T-helper 17 cell (primary cell): ENCODE measurements at regions not wholly inside any gene's neighbourhood (a gene's known extent, or its start where the extent isn't known, plus 50 kb on each side); places are given as distances from the start of the nearest gene placed in this dataset.
A peak's percentile ranks its signal among the peaks of the same experiment; 100 is the strongest.

ENCODE experiments used
- ATAC-seq: fragments of 150-1000 bp; cut with Tn5 transposase; 2 replicates; pipeline ENCODE4 v1.10.0; 2021; ENCODE audit warnings: mild to moderate bottlenecking, moderate library complexity
- DNase-seq, 3 donors: peaks; one replicate each; pipeline versions ENCODE4 v3.0.0 to v3.0.0-alpha.2; 2020 to 2021
- H3K9me3 ChIP-seq: one replicate; pipeline ENCODE4 v1.7.0; 2013; ENCODE audit warnings: low read length, mild to moderate bottlenecking; ENCODE audit not compliant: control insufficient read depth, poor library complexity, severe bottlenecking
- H3K27ac Mint-ChIP-seq: one replicate; pipeline ENCODE4 v1.8.0; 2022; ENCODE audit warnings: mild to moderate bottlenecking, moderate library complexity, mixed read lengths
- H3K27me3 Mint-ChIP-seq: one replicate; pipeline ENCODE4 v1.8.0; 2022; ENCODE audit warnings: mixed read lengths
- H3K36me3 Mint-ChIP-seq: one replicate; pipeline ENCODE4 v1.8.0; 2022; ENCODE audit warnings: low read depth, mixed read lengths
- H3K4me1 Mint-ChIP-seq: one replicate; pipeline ENCODE4 v1.8.0; 2022; ENCODE audit warnings: mild to moderate bottlenecking, mixed read lengths
- H3K4me3 Mint-ChIP-seq: one replicate; pipeline ENCODE4 v1.8.0; 2022; ENCODE audit warnings: mild to moderate bottlenecking, moderate library complexity, mixed read lengths

DNA sequence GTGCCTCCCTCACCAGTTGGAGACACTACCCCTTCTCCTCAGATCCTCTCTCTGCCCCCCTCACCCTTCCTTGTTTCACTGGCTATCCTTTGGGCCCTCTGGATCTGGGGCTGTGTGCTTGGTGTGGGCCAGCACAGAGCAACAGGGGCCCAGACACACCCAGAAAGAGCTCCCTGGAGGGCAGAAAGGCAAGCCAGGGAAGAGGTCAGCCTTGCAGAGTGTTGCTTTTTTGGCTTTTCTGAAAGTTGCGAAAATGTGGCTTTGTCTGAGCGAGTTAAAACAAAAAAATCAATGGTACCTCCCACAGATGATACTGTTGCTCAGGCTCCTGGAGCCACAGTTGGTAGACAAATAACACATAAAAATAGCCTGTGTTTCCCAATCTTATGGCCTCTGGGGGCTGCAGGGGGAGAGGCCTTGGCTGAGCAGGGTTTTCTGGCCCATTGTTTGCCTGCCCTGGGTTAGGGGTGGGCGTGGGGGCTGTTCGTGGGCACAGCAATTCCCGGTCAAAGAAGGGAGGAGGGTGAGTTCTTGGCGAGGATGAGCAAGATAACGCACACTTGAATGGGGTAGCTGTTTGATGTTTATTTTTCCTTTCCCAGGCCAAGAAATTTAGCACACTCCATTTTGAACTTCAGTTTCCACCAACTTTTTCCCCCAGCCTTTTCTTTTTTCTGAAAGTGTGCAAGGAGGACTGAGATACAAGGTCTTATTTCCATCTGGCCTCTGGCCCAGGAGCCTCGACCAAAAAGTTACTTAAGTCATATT lies 167.0 kb upstream of the HAAO start:
- no peaks in the 10 kb centered on the region for H3K9me3 ChIP-seq
- Mint-ChIP-seq H3K4me3 (no peak overlapping the region), H3K4me1 (peaks cover 5% of the 10 kb centered on the region), H3K27me3 (peaks cover 34% of the 10 kb centered on the region), H3K36me3 (peaks cover 2% of the 10 kb centered on the region), H3K27ac (no peak overlapping the region)
- ATAC-seq, result no peak
- no peak for DNase-seq

DNA sequence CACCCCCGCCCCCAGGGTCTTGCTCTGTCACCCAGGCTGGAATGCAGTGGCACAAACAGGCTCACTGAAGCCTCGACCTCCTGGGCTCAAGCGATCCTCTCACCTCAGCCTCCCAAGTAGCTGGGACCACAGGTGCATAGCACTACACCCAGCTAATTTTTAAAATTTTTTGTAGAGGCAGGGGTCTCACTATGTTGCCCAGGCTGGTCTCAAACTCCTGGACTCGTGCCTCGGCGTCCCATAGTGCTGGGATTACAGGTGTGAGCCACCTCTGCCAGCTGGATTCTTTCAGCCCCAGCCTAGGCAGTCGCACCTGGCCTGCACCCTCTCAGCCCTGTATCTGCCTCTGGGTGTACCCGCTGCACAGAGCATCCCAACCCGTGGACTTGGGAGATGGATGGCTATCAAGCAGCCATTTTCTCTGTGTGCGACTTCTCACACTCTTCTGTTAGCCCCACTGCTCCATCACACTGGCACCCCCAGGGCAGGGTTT lies 166.4 kb upstream of the HAAO start:
- no peak for ATAC-seq
- H3K4me3 Mint-ChIP-seq, result no peak overlapping the region
- H3K36me3 Mint-ChIP-seq, result peaks cover 2% of the 10 kb centered on the region
- H3K4me1 Mint-ChIP-seq, result peaks cover 5% of the 10 kb centered on the region
- peaks cover 34% of the 10 kb centered on the region for H3K27me3 Mint-ChIP-seq
- H3K27ac Mint-ChIP-seq, result no peak overlapping the region
- no peak for DNase-seq
- H3K9me3 ChIP-seq, result no peaks in the 10 kb centered on the region

DNA sequence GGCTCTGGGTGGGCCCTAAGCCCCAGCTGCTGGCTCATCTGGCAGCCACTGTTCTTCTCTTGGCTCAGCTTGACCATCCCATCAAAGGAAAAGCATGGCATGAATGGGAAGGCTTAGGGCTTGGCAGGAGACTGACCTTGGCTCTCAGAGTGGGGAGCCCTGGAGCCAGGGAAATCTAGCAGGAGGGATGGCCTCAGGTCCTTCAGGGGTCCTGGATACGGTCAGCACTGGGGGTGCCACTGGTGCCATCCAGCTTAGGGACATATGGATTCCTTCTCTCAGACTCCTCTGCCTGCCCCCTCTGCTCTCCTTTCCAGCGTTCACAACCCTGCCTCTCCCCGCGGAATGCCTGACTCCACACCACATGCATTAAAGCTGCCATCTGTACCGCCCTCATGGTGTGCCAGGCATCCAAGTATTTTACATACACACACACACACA lies 165.5 kb upstream of the HAAO start:
- Mint-ChIP-seq H3K4me3 (no peak overlapping the region), H3K27ac (no peak overlapping the region), H3K27me3 (peaks cover 30% of the 10 kb centered on the region), H3K4me1 (peaks cover 3% of the 10 kb centered on the region), H3K36me3 (peaks cover 2% of the 10 kb centered on the region)
- DNase-seq (no peak), ATAC-seq (no peak)
- no peaks in the 10 kb centered on the region for H3K9me3 ChIP-seq

DNA sequence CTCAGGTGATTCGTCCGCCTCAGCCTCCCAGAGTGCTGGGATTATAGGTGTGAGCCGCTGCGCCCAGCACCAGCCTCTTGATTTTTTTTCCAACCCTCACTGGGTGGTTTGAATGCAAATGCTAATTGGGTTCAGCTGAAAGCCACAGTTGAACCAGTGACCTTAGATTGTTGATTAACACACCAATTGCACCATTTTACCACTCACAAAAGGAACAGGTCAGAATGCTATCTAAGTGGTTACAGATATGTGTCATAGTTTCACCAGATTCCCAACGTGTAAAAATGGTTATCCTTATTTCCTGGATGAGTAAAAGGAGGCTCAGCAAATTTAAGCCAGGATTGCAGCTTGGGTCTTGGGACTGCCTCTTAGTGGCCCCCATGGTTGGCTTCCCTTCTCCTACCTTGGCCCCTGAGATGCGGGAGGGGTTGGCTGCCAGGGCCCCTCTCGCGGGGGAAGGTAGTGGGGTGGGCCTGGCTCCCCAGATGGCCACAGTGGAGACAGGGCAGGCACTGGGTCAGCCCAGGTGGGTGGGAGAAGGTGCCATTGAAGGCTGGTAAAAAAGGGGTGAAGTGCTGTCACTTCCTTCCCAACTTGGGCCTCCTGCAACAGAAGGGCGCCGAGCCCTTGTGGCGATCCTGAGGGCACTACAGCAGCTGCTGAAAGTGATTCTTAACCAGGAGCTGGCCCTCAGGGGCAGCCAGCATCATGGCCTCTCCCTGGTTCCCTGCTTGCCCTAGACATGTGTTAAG lies 164.9 kb upstream of the HAAO start:
- DNase-seq (no peak), ATAC-seq (no peak)
- peaks cover 28% of the 10 kb centered on the region for H3K27me3 Mint-ChIP-seq
- H3K9me3 ChIP-seq, result no peaks in the 10 kb centered on the region
- H3K4me1 Mint-ChIP-seq, result peaks cover 2% of the 10 kb centered on the region
- no peak overlapping the region for H3K4me3 Mint-ChIP-seq
- no peak overlapping the region for H3K27ac Mint-ChIP-seq
- peaks cover 2% of the 10 kb centered on the region for H3K36me3 Mint-ChIP-seq

DNA sequence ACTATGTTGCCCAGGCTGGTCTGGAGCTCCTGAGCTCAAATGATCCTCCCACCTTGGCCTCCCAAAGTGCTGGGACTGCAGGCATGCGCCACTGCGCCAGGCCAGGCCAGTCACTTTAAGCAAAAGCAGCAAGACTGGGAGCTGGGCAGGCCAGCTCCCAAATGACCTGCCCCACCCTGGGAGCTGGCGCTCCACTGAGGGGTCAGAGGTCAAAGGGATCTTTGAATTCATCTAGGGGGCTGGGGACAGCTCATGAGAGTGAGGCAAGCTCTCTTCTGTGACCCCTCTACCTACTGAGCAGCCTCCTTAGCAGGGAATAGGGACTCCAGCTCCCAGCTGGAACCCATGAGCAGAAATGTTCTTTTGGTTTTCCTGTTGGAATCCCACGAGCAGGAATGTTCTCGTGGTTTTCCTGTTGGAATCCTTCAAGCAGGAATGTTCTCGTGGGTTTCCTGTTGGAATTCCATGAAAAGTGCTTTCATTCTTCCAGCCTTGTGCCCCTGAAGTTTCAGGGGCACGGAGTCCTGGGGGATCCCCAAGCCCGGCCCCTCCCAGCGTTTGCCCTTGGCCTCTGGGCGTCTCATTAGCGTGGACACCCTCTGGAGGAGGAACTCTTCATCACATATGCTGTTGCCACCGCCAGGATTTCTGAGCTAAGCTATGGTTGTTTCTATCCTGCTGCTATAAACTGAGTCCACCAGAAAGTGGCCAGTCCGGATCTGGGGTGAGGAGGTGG lies 162.0 kb upstream of the HAAO start:
- H3K4me3 Mint-ChIP-seq, result no peak overlapping the region
- peaks cover 13% of the 10 kb centered on the region for H3K27me3 Mint-ChIP-seq
- H3K9me3 ChIP-seq, result no peaks in the 10 kb centered on the region
- DNase-seq (no peak), ATAC-seq (no peak)
- H3K36me3 Mint-ChIP-seq, result peaks cover 2% of the 10 kb centered on the region
- no peak overlapping the region for H3K27ac Mint-ChIP-seq
- H3K4me1 Mint-ChIP-seq, result peaks cover 4% of the 10 kb centered on the region

DNA sequence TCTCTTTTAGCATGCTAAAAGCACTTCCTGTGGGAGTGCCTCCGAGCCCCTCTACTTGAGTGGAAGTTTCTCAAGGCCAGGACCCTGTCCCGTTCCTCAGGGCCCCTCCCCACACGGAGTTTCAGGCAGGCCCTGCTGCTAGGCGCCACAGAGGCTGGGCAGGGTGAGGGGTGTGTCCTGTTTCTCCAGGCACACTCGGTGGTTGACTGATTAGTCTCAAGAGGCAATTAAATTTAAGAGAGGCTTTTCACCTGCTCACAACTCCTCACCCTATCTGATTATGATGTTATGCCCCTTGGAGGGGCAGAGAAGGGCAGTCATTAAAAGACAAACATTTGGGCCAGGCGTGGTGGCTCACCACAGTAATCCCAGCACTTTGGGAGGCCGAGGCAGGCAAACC lies 160.8 kb upstream of the HAAO start:
- Mint-ChIP-seq H3K4me1 (peaks cover 4% of the 10 kb centered on the region), H3K27ac (no peak overlapping the region), H3K27me3 (peaks cover 11% of the 10 kb centered on the region), H3K36me3 (peaks cover 2% of the 10 kb centered on the region), H3K4me3 (no peak overlapping the region)
- ATAC-seq, result no peak
- H3K9me3 ChIP-seq, result no peaks in the 10 kb centered on the region
- DNase-seq, result no peak

DNA sequence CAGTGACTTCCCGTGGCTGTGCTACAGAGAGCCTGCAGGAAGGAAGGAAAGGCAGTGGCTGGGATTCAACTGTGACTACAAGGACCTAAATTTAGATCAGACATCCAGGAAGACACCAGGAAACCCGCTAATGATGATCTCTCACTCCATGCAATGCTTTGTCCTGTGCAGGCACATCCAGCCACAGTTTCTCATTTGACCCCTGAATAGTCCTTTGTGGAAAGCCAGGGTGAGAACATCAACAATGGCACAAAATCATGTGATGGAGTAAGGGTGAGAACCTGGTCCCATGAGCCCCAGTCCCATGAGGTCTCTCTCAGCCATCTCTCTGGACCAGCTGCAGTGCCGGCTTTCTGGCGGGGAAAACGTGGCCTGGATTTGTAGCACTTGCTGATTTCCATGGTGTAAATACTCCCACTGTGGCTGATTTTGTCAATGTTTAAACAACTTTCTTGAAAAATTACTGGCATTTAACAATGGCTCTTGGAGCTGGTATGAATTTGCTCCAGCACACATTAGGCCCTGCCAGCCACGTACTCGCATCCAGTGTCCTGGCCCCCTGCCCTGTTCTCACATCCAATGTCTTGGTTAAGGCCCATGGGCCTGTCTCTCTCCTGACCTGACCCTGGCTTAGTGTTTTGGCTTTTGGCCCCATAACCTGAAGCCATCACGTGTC lies 159.0 kb upstream of the HAAO start:
- H3K27ac Mint-ChIP-seq, result peak overlapping the region; percentile 78
- no peak for DNase-seq
- no peak for ATAC-seq
- peaks cover 2% of the 10 kb centered on the region for H3K36me3 Mint-ChIP-seq
- peaks cover 11% of the 10 kb centered on the region for H3K27me3 Mint-ChIP-seq
- no peaks in the 10 kb centered on the region for H3K9me3 ChIP-seq
- H3K4me1 Mint-ChIP-seq, result peaks cover 9% of the 10 kb centered on the region
- H3K4me3 Mint-ChIP-seq, result no peak overlapping the region

DNA sequence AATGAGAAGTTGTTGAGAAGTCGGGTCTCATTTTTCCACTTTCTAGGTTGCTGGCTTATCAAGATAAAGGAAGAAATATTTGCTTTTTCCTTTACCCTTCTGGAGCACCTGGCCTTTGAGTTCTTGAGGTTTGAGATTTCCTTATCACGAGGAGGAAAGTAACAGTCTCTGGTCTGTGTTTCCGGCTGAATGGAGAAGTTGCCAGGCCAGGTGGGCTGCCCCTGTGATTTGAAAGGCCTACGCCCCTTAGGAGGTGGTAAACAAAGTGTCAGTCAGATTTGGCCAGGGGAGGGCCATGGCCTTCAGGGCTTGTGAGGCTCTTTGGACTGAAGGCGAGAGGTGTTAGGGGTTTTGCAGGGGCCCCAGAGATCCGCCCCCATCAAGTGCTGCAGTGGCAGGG lies 156.7 kb upstream of the HAAO start:
- ATAC-seq (peak; percentile 50), DNase-seq (no peak)
- H3K4me3 Mint-ChIP-seq, result no peak overlapping the region
- H3K36me3 Mint-ChIP-seq, result no peaks in the 10 kb centered on the region
- H3K27me3 Mint-ChIP-seq, result peaks cover 5% of the 10 kb centered on the region
- peaks cover 7% of the 10 kb centered on the region for H3K4me1 Mint-ChIP-seq
- H3K27ac Mint-ChIP-seq, result no peak overlapping the region
- H3K9me3 ChIP-seq, result no peaks in the 10 kb centered on the region

DNA sequence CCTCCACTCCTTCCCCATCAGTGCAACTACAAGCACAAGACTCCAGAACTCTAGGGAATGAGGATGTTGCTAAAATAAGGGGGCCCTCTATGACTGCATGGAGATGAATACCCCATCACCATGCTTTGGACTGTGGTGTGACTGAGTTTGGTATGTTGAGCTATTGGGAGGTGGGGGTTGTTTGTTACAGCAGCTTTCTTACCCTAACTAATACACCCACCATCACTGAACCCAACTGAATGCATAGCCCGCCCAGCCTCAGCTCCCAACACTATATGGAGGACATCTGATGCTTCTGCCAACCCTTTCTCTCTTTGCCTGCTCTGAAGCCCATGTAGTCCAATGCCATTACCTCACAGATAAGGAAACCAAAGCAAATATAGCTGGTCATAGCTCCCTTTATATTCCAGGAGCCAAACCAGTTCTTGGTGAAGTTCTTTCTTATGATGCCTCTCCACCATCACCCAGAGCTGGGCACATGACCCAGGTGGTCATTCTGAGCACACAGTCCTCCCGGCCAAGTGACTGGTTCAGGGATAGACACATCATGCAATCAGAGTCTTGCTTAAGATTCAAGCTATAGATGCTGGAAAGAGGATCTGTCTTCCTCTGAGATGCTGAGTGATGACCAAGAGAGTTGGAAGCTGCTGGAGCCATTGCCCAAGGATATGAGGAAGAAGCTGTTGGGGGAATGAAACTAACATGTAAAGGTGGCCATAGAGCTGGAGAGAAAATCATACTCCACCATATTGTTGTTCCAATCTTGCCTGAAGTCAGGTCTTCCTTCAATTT lies 155.6 kb upstream of the HAAO start:
- Mint-ChIP-seq H3K4me3 (no peak overlapping the region), H3K27me3 (peaks cover 5% of the 10 kb centered on the region), H3K4me1 (peaks cover 9% of the 10 kb centered on the region), H3K36me3 (no peaks in the 10 kb centered on the region), H3K27ac (no peak overlapping the region)
- no peak for DNase-seq
- H3K9me3 ChIP-seq, result no peaks in the 10 kb centered on the region
- ATAC-seq, result no peak

DNA sequence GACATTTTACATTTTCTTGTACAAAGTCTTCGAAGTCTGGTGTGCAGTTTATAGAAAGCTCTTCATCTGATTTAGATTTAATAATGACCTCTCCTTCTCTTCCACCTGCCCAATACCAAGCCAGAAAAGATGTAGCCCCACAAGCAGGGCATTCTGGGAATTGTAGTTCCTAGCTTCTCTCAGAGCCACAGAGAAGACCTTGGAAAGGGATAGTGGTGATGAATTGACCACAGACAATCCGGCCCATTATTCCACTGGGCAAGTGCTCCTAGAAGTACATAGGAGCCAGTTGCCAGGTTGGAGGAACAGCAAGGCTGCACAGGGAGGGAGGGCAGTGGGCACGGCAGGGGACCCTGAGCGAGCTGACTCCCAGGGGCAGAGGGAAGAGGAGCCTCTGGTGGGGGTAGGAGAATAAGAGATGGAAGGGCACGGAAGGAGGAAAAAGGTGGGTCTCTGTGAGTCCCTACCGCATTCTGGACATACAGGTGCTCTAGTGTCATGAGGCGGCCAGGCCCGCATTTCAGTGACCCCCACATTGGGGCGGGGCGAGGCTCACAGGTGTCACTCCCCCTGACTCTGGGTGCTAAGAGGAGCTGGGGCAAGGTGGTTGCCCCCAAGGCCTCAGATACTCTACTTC lies 152.5 kb upstream of the HAAO start:
- no peak for DNase-seq
- Mint-ChIP-seq H3K36me3 (no peaks in the 10 kb centered on the region), H3K27me3 (peaks cover 5% of the 10 kb centered on the region), H3K4me1 (peaks cover 7% of the 10 kb centered on the region), H3K27ac (no peak overlapping the region), H3K4me3 (no peak overlapping the region)
- no peak for ATAC-seq
- H3K9me3 ChIP-seq, result no peaks in the 10 kb centered on the region

DNA sequence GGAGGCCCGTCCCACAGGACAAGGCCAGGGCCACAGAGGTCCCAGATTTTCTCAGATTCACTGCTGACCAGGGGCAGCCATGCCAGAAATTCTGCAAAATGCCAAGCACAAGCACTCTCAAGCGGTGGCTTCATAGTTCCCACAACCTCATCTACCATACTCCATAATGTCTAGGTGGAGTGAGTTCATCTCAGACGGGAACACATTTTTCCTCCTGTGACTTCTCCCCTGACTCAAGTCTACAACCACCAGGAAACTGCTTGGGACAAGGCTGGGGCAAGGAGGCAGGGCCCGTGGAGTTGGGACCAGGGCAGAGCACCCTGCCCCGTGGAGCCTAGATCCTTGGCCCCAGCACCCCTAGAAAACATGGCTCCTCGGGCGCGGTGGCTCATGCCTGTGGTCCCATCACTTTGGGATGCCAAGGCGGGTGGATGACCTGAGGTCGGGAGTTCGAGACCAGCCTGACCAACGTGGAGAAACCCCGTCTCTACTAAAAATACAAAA lies 150.7 kb upstream of the HAAO start:
- H3K4me1 Mint-ChIP-seq, result peaks cover 7% of the 10 kb centered on the region
- H3K27ac Mint-ChIP-seq, result no peak overlapping the region
- peaks cover 5% of the 10 kb centered on the region for H3K27me3 Mint-ChIP-seq
- no peaks in the 10 kb centered on the region for H3K9me3 ChIP-seq
- H3K36me3 Mint-ChIP-seq, result no peaks in the 10 kb centered on the region
- DNase-seq, result no peak
- no peak for ATAC-seq
- no peak overlapping the region for H3K4me3 Mint-ChIP-seq
